Gastrocnemius medialis (tissue), 4 donors: ENCODE measurements at regions not wholly inside any gene's neighbourhood (a gene's known extent, or its start where the extent isn't known, plus 50 kb on each side); places are given as distances from the start of the nearest gene placed in this dataset.

Experiments used
- CTCF ChIP-seq, 5 experiments: fragments of 450-650 bp in 3 of 5; fragments of 200-600 bp in 2 of 5; sonication (generic) in 2 of 5; IDR thresholded peaks in 4 of 5; conservative IDR thresholded peaks in 1 of 5; 1 replicate in 4 of 5; 2 replicates in 1 of 5; pipeline ENCODE4 v1.5.1; 2016 to 2019; ENCODE audit warnings: antibody characterized with exemption in 5 of 5, mild to moderate bottlenecking in 3 of 5, moderate library complexity in 3 of 5
- POLR2A ChIP-seq, 2 donors: fragments of 450-650 bp; IDR thresholded peaks; one replicate each; pipeline ENCODE4 v1.6.1; 2017; ENCODE audit warnings: antibody characterized with exemption in 2 of 2, mild to moderate bottlenecking in 2 of 2, moderate library complexity in 2 of 2

DNA sequence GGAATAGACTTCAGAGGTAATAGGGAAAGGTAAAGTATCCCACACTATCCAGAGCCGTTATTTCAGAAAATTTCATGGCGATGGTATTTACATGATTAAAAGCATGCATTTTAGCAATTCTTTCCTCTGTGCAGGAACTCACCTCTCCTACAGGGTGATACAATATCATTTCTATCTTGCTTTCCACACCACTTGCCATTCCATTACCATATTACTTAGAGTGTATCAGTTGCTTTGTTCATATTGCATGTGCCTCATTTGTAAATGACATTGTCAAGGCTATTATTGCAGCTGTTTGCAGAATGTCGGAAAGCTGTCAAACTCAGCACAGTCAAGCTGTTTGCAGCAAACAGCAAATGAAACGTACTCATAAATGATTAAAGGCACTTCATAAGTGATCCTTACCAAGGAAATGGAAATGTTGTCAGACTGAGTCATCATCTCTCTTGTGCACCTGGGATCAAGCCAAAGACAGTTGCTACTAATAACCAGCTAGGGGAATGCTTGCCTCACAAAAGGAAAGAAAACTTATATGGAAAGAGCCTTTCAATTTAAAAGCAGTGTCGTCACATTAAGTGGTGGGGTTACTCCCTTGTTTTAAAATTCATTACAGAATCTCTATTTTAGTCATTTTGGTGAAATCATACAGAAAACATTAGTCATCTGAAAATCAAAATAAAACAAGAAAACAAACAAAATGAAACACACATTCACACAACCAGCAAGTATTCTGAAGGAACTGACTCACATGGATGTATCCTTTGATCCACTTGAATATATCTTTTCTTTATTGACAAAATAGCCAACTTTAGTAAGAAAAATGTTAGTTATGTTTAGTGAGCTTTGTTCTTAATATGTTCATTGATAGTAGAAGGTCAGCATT, 1064.1 kb upstream of the CNTNAP5 start:
- TF ChIP-seq CTCF (IDR thresholded peaks at IDR 0.05 in 4 of 5, conservative IDR thresholded peaks at IDR 0.05 in 1 of 5) (no peak), POLR2A (IDR thresholded peaks at IDR 0.05) (no peak)
